ENCODE measurements at regions not wholly inside any gene's neighbourhood (a gene's known extent, or its start where the extent isn't known, plus 50 kb on each side); places are given as distances from the start of the nearest gene placed in this dataset.

- DNase-seq = no peak
Measured at GRCh38 chr9:75692309-75692708, 198.2 kb upstream of the PCSK5 start.

- no peak for DNase-seq
Measured at GRCh38 chr9:75695921-75696320, 194.6 kb upstream of the PCSK5 start.

- peak; percentile 25 for DNase-seq
Measured at GRCh38 chr9:75699017-75699416, 191.5 kb upstream of the PCSK5 start.

GRCh38 chr9:75699625-75700251 is 190.7 kb upstream of the PCSK5 start:
- DNase-seq = no peak

GRCh38 chr9:75700252-75700640 is 190.2 kb upstream of the PCSK5 start:
- no peak for DNase-seq

GRCh38 chr9:75707191-75707590 is 183.3 kb upstream of the PCSK5 start:
- DNase-seq = no peak

- DNase-seq = no peak
Measured at GRCh38 chr9:75709698-75710097, 180.8 kb upstream of the PCSK5 start.

GRCh38 chr9:75712700-75713099 is 177.8 kb upstream of the PCSK5 start:
- DNase-seq = no peak

- no peak for DNase-seq
Measured at GRCh38 chr9:75713335-75713734, 177.1 kb upstream of the PCSK5 start.

GRCh38 chr9:75715360-75715759 is 175.1 kb upstream of the PCSK5 start:
- no peak for DNase-seq

- no peak for DNase-seq
Measured at GRCh38 chr9:75718677-75719076, 171.8 kb upstream of the PCSK5 start.

GRCh38 chr9:75728391-75728790 is 162.1 kb upstream of the PCSK5 start:
- no peak for DNase-seq

GRCh38 chr9:75734802-75735201 is 155.7 kb upstream of the PCSK5 start:
- no peak for DNase-seq

GRCh38 chr9:75739884-75740611 is 150.4 kb upstream of the PCSK5 start:
- peak; percentile 6 for DNase-seq

- no peak for DNase-seq
Measured at GRCh38 chr9:75743855-75744254, 146.6 kb upstream of the PCSK5 start.

GRCh38 chr9:75754080-75754479 is 136.4 kb upstream of the PCSK5 start:
- DNase-seq = no peak

- DNase-seq = no peak
Measured at GRCh38 chr9:75775166-75775565, 115.3 kb upstream of the PCSK5 start.

- DNase-seq = no peak
Measured at GRCh38 chr9:75775966-75776691, 114.3 kb upstream of the PCSK5 start.

GRCh38 chr9:75780185-75780584 is 110.3 kb upstream of the PCSK5 start:
- no peak for DNase-seq

GRCh38 chr9:75788006-75788634 is 102.4 kb upstream of the PCSK5 start:
- no peak for DNase-seq

GRCh38 chr9:75797085-75797580 is 93.3 kb upstream of the PCSK5 start:
- DNase-seq = no peak

GRCh38 chr9:75798505-75798904 is 92.0 kb upstream of the PCSK5 start:
- DNase-seq = no peak

GRCh38 chr9:75803130-75803529 is 87.3 kb upstream of the PCSK5 start:
- no peak for DNase-seq

- no peak for DNase-seq
Measured at GRCh38 chr9:75810063-75810462, 80.4 kb upstream of the PCSK5 start.
